ENCODE measurements at regions not wholly inside any gene's neighbourhood (a gene's known extent, or its start where the extent isn't known, plus 50 kb on each side); places are given as distances from the start of the nearest gene placed in this dataset.
"Not testable (repeated sequence)": the region's sequence is repeated elsewhere in the genome, so short reads cannot be mapped to it uniquely, and the experiment has no call there.

DNA sequence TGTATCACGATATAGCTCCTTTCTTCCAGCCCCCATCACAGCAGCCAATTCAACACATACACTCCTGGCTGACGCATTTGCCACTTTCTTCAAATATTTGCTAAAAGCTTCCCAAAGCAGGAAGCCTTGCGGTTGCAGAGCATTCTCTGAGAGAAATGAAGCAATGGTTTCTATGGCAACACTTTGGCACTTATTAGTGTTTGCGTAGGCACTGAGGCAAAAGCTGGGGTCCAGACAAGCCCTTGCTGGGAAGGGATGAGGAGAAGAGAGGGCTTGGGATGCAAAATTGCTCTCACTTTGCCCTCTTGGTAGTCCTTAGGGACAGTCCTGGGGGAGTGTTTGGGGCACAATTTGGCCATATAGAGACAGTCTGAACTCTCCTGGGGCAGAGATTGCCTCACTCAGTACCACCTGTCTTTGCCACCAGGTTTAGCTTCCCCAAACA lies 55.0 kb upstream of the PAK3 start:
- no peak overlapping the region for H3K4me3 ChIP-seq (ENCODE audit: low read length)
- DNase-seq (ENCODE audit: low read depth) = peak; percentile 84
- TF ChIP-seq, protein P1, sequence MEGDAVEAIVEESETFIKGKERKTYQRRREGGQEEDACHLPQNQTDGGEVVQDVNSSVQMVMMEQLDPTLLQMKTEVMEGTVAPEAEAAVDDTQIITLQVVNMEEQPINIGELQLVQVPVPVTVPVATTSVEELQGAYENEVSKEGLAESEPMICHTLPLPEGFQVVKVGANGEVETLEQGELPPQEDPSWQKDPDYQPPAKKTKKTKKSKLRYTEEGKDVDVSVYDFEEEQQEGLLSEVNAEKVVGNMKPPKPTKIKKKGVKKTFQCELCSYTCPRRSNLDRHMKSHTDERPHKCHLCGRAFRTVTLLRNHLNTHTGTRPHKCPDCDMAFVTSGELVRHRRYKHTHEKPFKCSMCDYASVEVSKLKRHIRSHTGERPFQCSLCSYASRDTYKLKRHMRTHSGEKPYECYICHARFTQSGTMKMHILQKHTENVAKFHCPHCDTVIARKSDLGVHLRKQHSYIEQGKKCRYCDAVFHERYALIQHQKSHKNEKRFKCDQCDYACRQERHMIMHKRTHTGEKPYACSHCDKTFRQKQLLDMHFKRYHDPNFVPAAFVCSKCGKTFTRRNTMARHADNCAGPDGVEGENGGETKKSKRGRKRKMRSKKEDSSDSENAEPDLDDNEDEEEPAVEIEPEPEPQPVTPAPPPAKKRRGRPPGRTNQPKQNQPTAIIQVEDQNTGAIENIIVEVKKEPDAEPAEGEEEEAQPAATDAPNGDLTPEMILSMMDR (conservative IDR thresholded peaks at IDR 0.05; ENCODE audit: low read depth, low read length) = no peak

DNA sequence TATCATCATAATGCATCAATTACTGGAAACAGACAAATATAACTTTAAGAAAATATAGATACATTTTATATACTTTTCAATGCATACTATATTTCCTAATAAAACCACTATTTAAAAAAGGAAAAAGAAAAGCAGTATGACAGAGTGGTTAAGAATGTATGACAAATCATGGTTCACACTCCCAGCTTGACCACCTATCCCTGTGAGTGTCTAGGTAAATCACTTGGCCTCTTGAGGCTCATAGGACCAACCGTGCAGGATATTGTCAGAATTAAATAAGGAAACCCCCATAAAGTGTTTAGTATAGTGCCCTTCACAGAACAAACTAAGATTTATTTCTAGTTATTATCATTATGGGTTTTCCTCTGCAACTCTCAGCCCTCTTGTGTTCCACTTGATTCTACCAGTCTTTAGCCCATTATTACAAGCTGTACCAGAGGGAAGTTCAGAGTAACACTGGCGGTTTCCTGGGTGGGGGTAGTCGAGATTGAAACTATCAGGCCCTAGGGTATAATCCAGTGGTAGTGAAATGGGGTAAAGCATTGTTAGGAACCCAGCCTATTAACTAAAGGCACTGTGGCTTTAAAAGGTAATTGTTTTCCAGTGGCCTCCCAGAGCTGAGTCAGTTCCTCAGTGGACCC lies 55.5 kb upstream of the PAK3 start:
- TF ChIP-seq, protein P1 (conservative IDR thresholded peaks at IDR 0.05; ENCODE audit: low read depth, low read length) = no peak

GRCh38 chrX:111039606-111040005 lies 56.4 kb upstream of the PAK3 start:
- TF ChIP-seq, protein P1 (conservative IDR thresholded peaks at IDR 0.05; ENCODE audit: low read depth, low read length) = no peak
- DNase-seq (ENCODE audit: low read depth) = no peak
- no peak overlapping the region for H3K4me3 ChIP-seq (ENCODE audit: low read length)

More for the DNA sequence above, 55.5 kb upstream of the PAK3 start:
- DNase-seq (ENCODE audit: low read depth) = peak; percentile 30
- H3K4me3 ChIP-seq (ENCODE audit: low read length) = no peak overlapping the region

- H3K4me3 ChIP-seq (ENCODE audit: low read length) = no peak overlapping the region
- TF ChIP-seq, protein P1 (conservative IDR thresholded peaks at IDR 0.05; ENCODE audit: low read depth, low read length) = no peak
- no peak for DNase-seq (ENCODE audit: low read depth)
Measured at GRCh38 chrX:111035991-111036390, 60.0 kb upstream of the PAK3 start.

DNA sequence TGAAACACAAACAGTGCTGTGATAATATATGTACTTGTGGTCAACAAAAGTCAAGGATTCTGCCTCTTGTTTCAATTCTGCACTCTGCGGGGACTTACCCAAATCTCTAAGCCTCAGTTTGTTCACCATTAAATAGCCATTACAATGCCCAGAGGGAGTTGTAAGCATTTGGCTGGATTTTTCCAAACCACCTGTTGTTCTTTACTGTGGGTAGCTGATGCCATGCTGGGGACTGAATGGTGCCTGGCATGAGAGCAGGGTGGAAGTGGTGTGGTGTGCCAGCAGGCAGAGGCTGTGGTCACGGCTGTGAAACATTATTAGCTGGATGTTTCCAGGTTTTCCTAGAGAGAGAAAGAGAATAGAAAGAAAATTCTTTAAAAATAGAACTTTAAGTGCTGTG lies 60.7 kb upstream of the PAK3 start:
- H3K4me3 ChIP-seq (ENCODE audit: low read length) = no peak overlapping the region
- TF ChIP-seq, protein P1 (conservative IDR thresholded peaks at IDR 0.05; ENCODE audit: low read depth, low read length) = no peak
- no peak for DNase-seq (ENCODE audit: low read depth)

GRCh38 chrX:111022998-111023397 lies 73.0 kb upstream of the PAK3 start:
- DNase-seq (ENCODE audit: low read depth); H3K4me3 ChIP-seq (ENCODE audit: low read length): not testable (repeated sequence)

GRCh38 chrX:111020283-111020682 lies 75.7 kb upstream of the PAK3 start:
- H3K4me3 ChIP-seq (ENCODE audit: low read length) = no peak overlapping the region
- TF ChIP-seq, protein P1 (conservative IDR thresholded peaks at IDR 0.05; ENCODE audit: low read depth, low read length) = no peak
- DNase-seq (ENCODE audit: low read depth) = no peak
